ENCODE measurements at regions not wholly inside any gene's neighbourhood (a gene's known extent, or its start where the extent isn't known, plus 50 kb on each side); places are given as distances from the start of the nearest gene placed in this dataset.

DNA sequence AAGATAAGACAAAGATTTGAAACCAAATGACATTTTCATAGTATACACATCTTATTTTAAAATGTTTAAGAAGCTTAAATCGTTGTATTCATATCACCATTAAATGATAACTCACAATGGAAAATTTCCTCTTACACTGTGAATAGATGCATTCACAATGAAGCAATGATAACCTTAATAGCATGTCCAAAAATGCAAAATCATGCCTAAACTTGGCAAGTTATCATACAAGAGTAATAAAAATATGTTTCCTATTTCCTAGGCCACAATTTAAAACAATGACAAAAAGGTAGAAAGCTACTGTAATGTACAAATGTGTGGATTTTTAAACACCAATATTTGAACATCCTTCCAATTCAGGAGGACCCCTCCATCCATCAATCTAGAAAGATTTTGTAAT is 157.4 kb upstream of the GULP1 start:
- CTCF ChIA-PET: no interaction called here
- intact Hi-C loops (cut with micrococcal nuclease): no loop called here
- H3K27me3 Mint-ChIP-seq (ENCODE audit: insufficient read depth, unreplicated experiment): no peaks in the 10 kb centered on the region
- no peaks in the 10 kb centered on the region for H3K9me3 Mint-ChIP-seq (ENCODE audit: unreplicated experiment)
- no peak overlapping the region for H3K27ac Mint-ChIP-seq (ENCODE audit: low read depth, unreplicated experiment)
- no peak for DNase-seq (ENCODE audit: unreplicated experiment)
- H3K4me1 Mint-ChIP-seq (ENCODE audit: insufficient read depth, unreplicated experiment): no peaks in the 10 kb centered on the region
- POLR2A ChIA-PET: no interaction called here
- no peak overlapping the region for H3K4me3 Mint-ChIP-seq (ENCODE audit: unreplicated experiment)
- no peaks in the 10 kb centered on the region for H3K36me3 Mint-ChIP-seq (ENCODE audit: insufficient read depth, unreplicated experiment)
- TF ChIP-seq, protein P1, sequence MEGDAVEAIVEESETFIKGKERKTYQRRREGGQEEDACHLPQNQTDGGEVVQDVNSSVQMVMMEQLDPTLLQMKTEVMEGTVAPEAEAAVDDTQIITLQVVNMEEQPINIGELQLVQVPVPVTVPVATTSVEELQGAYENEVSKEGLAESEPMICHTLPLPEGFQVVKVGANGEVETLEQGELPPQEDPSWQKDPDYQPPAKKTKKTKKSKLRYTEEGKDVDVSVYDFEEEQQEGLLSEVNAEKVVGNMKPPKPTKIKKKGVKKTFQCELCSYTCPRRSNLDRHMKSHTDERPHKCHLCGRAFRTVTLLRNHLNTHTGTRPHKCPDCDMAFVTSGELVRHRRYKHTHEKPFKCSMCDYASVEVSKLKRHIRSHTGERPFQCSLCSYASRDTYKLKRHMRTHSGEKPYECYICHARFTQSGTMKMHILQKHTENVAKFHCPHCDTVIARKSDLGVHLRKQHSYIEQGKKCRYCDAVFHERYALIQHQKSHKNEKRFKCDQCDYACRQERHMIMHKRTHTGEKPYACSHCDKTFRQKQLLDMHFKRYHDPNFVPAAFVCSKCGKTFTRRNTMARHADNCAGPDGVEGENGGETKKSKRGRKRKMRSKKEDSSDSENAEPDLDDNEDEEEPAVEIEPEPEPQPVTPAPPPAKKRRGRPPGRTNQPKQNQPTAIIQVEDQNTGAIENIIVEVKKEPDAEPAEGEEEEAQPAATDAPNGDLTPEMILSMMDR (IDR thresholded peaks at IDR 0.05; ENCODE audit: unreplicated experiment): no peak
- no TSS peak for BruUV-seq (replicated peaks)

DNA sequence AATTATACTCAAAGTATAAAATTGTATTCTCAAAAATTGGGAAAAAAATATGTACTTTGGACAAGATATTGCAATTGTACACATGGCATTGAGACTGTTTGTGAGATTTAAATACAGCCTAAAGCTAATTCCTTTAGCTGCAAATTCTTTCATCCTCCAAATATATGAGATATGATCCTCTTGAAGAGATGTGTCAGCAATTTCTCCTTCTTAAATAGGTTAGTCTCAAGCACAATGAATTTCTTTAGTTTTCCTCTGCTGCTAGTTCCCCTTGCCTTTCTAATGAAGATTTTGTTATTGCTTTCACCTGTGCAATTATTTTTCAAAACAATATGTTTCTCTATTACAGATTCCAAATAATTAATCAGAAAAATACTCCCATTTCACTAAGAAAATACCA is 153.4 kb upstream of the GULP1 start:
- Mint-ChIP-seq H3K27me3 (ENCODE audit: insufficient read depth, unreplicated experiment) (no peaks in the 10 kb centered on the region), H3K4me1 (ENCODE audit: insufficient read depth, unreplicated experiment) (peaks cover 15% of the 10 kb centered on the region), H3K27ac (ENCODE audit: low read depth, unreplicated experiment) (no peak overlapping the region), H3K36me3 (ENCODE audit: insufficient read depth, unreplicated experiment) (no peaks in the 10 kb centered on the region), H3K9me3 (ENCODE audit: unreplicated experiment) (no peaks in the 10 kb centered on the region), H3K4me3 (ENCODE audit: unreplicated experiment) (no peak overlapping the region)
- POLR2A ChIA-PET: no interaction called here
- CTCF ChIA-PET: interaction anchor here (1.0 kb wide), 2 partner anchors 154 to 224 kb away, joined by 3 read pairs; partner anchors contain the start of gene GULP1
- DNase-seq (ENCODE audit: unreplicated experiment): no peak
- BruUV-seq (replicated peaks): no TSS peak
- intact Hi-C loops (cut with micrococcal nuclease): no loop called here
- TF ChIP-seq, protein P1 (IDR thresholded peaks at IDR 0.05; ENCODE audit: unreplicated experiment): no peak

DNA sequence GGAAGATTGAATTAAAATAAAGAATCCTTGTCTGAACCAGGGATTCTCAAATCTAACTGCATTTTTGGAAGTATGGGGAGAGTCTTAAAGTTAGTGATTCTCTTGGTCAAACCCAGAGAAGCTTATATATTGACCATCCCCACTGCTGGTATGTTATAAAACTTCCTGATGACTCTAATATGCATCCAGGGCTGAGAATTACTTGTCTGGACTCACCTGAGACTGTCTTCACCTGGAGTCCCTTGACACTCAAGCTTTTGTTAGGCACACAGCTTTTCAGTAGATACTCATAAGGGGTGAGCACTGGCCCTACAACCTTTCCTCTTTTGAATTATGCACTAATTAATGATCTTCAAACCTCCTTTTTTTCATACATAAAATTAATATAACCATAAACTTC is 149.6 kb upstream of the GULP1 start:
- BruUV-seq (replicated peaks): no TSS peak
- TF ChIP-seq, protein P1 (IDR thresholded peaks at IDR 0.05; ENCODE audit: unreplicated experiment): no peak
- POLR2A ChIA-PET: interaction anchor here (1.0 kb wide), 1 partner anchor 138 kb away, joined by 3 read pairs; no protein-coding TSS in a partner anchor
- no peak overlapping the region for H3K4me3 Mint-ChIP-seq (ENCODE audit: unreplicated experiment)
- intact Hi-C loops (cut with micrococcal nuclease): no loop called here
- H3K36me3 Mint-ChIP-seq (ENCODE audit: insufficient read depth, unreplicated experiment): no peaks in the 10 kb centered on the region
- no peaks in the 10 kb centered on the region for H3K27me3 Mint-ChIP-seq (ENCODE audit: insufficient read depth, unreplicated experiment)
- H3K9me3 Mint-ChIP-seq (ENCODE audit: unreplicated experiment): no peaks in the 10 kb centered on the region
- CTCF ChIA-PET: no interaction called here
- no peak for DNase-seq (ENCODE audit: unreplicated experiment)
- H3K4me1 Mint-ChIP-seq (ENCODE audit: insufficient read depth, unreplicated experiment): peaks cover 17% of the 10 kb centered on the region
- no peak overlapping the region for H3K27ac Mint-ChIP-seq (ENCODE audit: low read depth, unreplicated experiment)

DNA sequence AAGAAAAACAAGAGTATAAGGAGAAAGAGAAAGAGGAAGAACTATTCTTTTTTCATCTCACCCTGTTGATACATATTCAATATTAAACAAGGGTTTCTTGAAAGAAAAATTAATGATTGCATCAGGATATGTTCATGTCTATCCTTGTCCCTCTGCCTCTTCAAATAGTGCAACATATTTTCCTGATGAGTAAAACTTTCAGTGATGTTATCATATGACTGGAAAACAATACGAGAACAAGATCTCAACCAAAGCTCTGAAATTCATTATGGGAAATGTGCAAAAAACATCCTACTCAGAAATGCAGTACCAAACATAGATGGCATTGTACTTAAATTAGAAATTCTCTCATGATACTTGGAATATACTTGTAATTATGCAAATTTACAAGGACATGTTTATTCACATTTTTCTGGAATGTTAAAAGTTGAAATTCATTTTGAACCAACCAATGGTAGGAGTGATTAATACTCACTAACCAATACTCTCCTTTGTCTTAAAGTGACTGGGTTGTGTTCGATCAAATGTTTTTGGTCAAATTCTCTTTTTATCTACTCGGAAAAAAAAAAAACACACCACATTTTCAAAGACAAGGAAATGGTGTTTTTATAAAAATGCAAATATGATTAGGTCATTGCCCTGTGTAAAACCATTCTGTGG is 148.9 kb upstream of the GULP1 start:
- TF ChIP-seq, protein P1 (IDR thresholded peaks at IDR 0.05; ENCODE audit: unreplicated experiment): no peak

More for the DNA sequence above, 148.9 kb upstream of the GULP1 start:
- Mint-ChIP-seq H3K4me3 (ENCODE audit: unreplicated experiment) (no peak overlapping the region), H3K27me3 (ENCODE audit: insufficient read depth, unreplicated experiment) (no peaks in the 10 kb centered on the region), H3K4me1 (ENCODE audit: insufficient read depth, unreplicated experiment) (peaks cover 17% of the 10 kb centered on the region), H3K9me3 (ENCODE audit: unreplicated experiment) (no peaks in the 10 kb centered on the region), H3K36me3 (ENCODE audit: insufficient read depth, unreplicated experiment) (no peaks in the 10 kb centered on the region), H3K27ac (ENCODE audit: low read depth, unreplicated experiment) (no peak overlapping the region)
- intact Hi-C loops (cut with micrococcal nuclease): no loop called here
- DNase-seq (ENCODE audit: unreplicated experiment): peak; percentile 12
- ChIA-PET CTCF (no interaction called here), POLR2A (interaction anchor here (1.8 kb wide), 1 partner anchor 150 kb away, joined by 4 read pairs; no protein-coding TSS in a partner anchor)
- BruUV-seq (replicated peaks): no TSS peak

All from MCF 10A (cell line).